CD14-positive monocyte (primary cell): ENCODE measurements at regions not wholly inside any gene's neighbourhood (a gene's known extent, or its start where the extent isn't known, plus 50 kb on each side); places are given as distances from the start of the nearest gene placed in this dataset.

Source experiments
- DNase-seq, 3 donors: peaks; one replicate each; pipeline ENCODE4 v3.0.0-alpha.2; 2011 to 2022
- H2AFZ ChIP-seq: 2 replicates; pipeline ENCODE4 v1.6.0; 2012; ENCODE audit warnings: mild to moderate bottlenecking, low read depth, low read length, inconsistent platforms; ENCODE audit not compliant: insufficient read depth, poor library complexity, severe bottlenecking
- H3K27ac ChIP-seq, 2 donors: 1 replicate in 1 of 2; 2 replicates in 1 of 2; pipeline ENCODE4 v1.5.1; 2012 to 2013; ENCODE audit warnings: low read length in 2 of 2, control low read depth in 1 of 2, inconsistent platforms in 1 of 2, low read depth in 1 of 2, mild to moderate bottlenecking in 1 of 2
- H3K27me3 ChIP-seq, 2 donors: one replicate each; pipeline versions ENCODE4 v1.6.0 to v1.6.1; 2011 to 2013; ENCODE audit warnings: low read length in 2 of 2; ENCODE audit not compliant: control insufficient read depth in 2 of 2, insufficient read depth in 2 of 2
- H3K36me3 ChIP-seq, 2 donors: replicated peaks in 1 of 2; 1 replicate in 1 of 2; 2 replicates in 1 of 2; pipeline versions ENCODE4 v1.5.1 to v1.6.1; 2012 to 2013; ENCODE audit warnings: low read length in 2 of 2, control low read depth in 1 of 2, inconsistent platforms in 1 of 2, mild to moderate bottlenecking in 1 of 2; ENCODE audit not compliant: insufficient read depth in 2 of 2, control insufficient read depth in 1 of 2
- H3K4me1 ChIP-seq, 2 donors: 1 replicate in 1 of 2; 2 replicates in 1 of 2; pipeline versions ENCODE4 v1.5.1 to v1.6.1; 2012 to 2013; ENCODE audit warnings: low read length in 2 of 2, control low read depth in 1 of 2, inconsistent platforms in 1 of 2, mild to moderate bottlenecking in 1 of 2, moderate library complexity in 1 of 2; ENCODE audit not compliant: insufficient read depth in 2 of 2, control insufficient read depth in 1 of 2
- H3K4me2 ChIP-seq: replicated peaks from 2 replicates; pipeline ENCODE3; 2012; ENCODE audit warnings: low read length, moderate library complexity, mild to moderate bottlenecking; ENCODE audit not compliant: poor library complexity, severe bottlenecking; ENCODE audit errors: extremely low read depth
- H3K4me3 ChIP-seq, 3 experiments: fragments of 200-600 bp in 1 of 3; sonication (generic) in 1 of 3; replicated peaks in 1 of 3; 1 replicate in 2 of 3; 2 replicates in 1 of 3; pipeline ENCODE4 v1.5.1; 2011 to 2013; ENCODE audit warnings: low read length in 3 of 3, mild to moderate bottlenecking in 3 of 3, control low read depth in 2 of 3, low read depth in 2 of 3, inconsistent platforms in 1 of 3, moderate library complexity in 1 of 3
- H3K79me2 ChIP-seq: 2 replicates; pipeline ENCODE4 v1.6.0; 2012; ENCODE audit warnings: mild to moderate bottlenecking, control low read depth, inconsistent platforms, low read length, moderate library complexity; ENCODE audit not compliant: insufficient read depth
- H3K9ac ChIP-seq: 2 replicates; pipeline ENCODE4 v1.6.0; 2017; ENCODE audit warnings: low read length, mild to moderate bottlenecking; ENCODE audit not compliant: insufficient read depth, poor library complexity, severe bottlenecking
- H3K9me3 ChIP-seq, 2 donors: replicated peaks in 1 of 2; 1 replicate in 1 of 2; 2 replicates in 1 of 2; pipeline versions ENCODE4 v1.5.1 to v1.6.1; 2012 to 2013; ENCODE audit warnings: low read length in 2 of 2, control low read depth in 1 of 2; ENCODE audit not compliant: control insufficient read depth in 1 of 2, insufficient read depth in 1 of 2
- H4K20me1 ChIP-seq: 2 replicates; pipeline ENCODE4 v1.6.0; 2012; ENCODE audit warnings: mild to moderate bottlenecking, low read length, control low read depth, moderate library complexity; ENCODE audit not compliant: insufficient read depth
- H3K27ac Mint-ChIP-seq, 7 donors: one replicate each; pipeline ENCODE4 v1.8.0; 2020; ENCODE audit warnings: mild to moderate bottlenecking in 7 of 7, mixed read lengths in 7 of 7, moderate library complexity in 6 of 7, inconsistent platforms in 2 of 7
- H3K27me3 Mint-ChIP-seq, 3 donors: one replicate each; pipeline ENCODE4 v1.8.0; 2021 to 2022; ENCODE audit warnings: low read depth in 3 of 3, mild to moderate bottlenecking in 3 of 3, mixed read lengths in 3 of 3, moderate library complexity in 3 of 3, inconsistent platforms in 1 of 3
- H3K36me3 Mint-ChIP-seq, 2 donors: one replicate each; pipeline ENCODE4 v1.8.0; 2020; ENCODE audit warnings: mixed read lengths in 2 of 2, inconsistent platforms in 1 of 2, mild to moderate bottlenecking in 1 of 2
- H3K4me1 Mint-ChIP-seq: one replicate; pipeline ENCODE4 v1.8.0; 2020; ENCODE audit warnings: mild to moderate bottlenecking, mixed read lengths
- H3K4me3 Mint-ChIP-seq, 2 donors: one replicate each; pipeline ENCODE4 v1.8.0; 2020; ENCODE audit warnings: mild to moderate bottlenecking in 2 of 2, mixed read lengths in 2 of 2, moderate library complexity in 1 of 2
- H3K9me3 Mint-ChIP-seq, 7 donors: one replicate each; pipeline ENCODE4 v1.8.0; 2020 to 2022; ENCODE audit warnings: mixed read lengths in 7 of 7, mild to moderate bottlenecking in 6 of 7, moderate library complexity in 6 of 7, inconsistent platforms in 2 of 7
- WGBS: methylation state at CpG from one replicate; pipeline ENCODE4 v1.1.5; 2013; ENCODE audit warnings: missing lambda C conversion rate; ENCODE audit not compliant: insufficient coverage; 5-methylcytosine and 5-hydroxymethylcytosine counted together
- intact Hi-C, 2 donors: fragments of 100-400 bp; cut with micrococcal nuclease; formaldehyde crosslinking; loops; one replicate each; pipeline versions ENCODE4 v1.15.0 to v1.15.1; 2023
- TF ChIP-seq, protein P1 (sequence below): fragments of 200-600 bp; IDR thresholded peaks from one replicate; pipeline ENCODE4 v1.8.0; 2022; ENCODE audit warnings: antibody characterized with exemption, mild to moderate bottlenecking

- no peaks in the 10 kb centered on the region for H3K9me3 ChIP-seq
- H3K4me1 ChIP-seq, result no peaks in the 10 kb centered on the region
- H3K4me1 Mint-ChIP-seq, result no peaks in the 10 kb centered on the region
- H3K9me3 Mint-ChIP-seq, result peaks cover 0 to 3% (median 0%) of the 10 kb centered on the region in 7 donors
- H3K27me3 Mint-ChIP-seq, result no peaks in the 10 kb centered on the region
- H4K20me1 ChIP-seq, result no peaks in the 10 kb centered on the region
- H3K36me3 ChIP-seq, result no peaks in the 10 kb centered on the region
- no peak overlapping the region for H3K4me3 ChIP-seq
- TF ChIP-seq, protein P1, sequence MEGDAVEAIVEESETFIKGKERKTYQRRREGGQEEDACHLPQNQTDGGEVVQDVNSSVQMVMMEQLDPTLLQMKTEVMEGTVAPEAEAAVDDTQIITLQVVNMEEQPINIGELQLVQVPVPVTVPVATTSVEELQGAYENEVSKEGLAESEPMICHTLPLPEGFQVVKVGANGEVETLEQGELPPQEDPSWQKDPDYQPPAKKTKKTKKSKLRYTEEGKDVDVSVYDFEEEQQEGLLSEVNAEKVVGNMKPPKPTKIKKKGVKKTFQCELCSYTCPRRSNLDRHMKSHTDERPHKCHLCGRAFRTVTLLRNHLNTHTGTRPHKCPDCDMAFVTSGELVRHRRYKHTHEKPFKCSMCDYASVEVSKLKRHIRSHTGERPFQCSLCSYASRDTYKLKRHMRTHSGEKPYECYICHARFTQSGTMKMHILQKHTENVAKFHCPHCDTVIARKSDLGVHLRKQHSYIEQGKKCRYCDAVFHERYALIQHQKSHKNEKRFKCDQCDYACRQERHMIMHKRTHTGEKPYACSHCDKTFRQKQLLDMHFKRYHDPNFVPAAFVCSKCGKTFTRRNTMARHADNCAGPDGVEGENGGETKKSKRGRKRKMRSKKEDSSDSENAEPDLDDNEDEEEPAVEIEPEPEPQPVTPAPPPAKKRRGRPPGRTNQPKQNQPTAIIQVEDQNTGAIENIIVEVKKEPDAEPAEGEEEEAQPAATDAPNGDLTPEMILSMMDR, result no peak
- H2AFZ ChIP-seq, result no peak overlapping the region
- no peak overlapping the region for H3K27ac Mint-ChIP-seq
- H3K27me3 ChIP-seq, result no peaks in the 10 kb centered on the region
- no peak overlapping the region for H3K4me2 ChIP-seq
- WGBS, result no CpG with 5 or more reads among the region's 2 CpGs
- intact Hi-C loops, result no loop called here
- no peak overlapping the region for H3K4me3 Mint-ChIP-seq
- H3K79me2 ChIP-seq, result no peaks in the 10 kb centered on the region
- no peak overlapping the region for H3K9ac ChIP-seq
- DNase-seq, result no peak
- no peak overlapping the region for H3K27ac ChIP-seq
- H3K36me3 Mint-ChIP-seq, result no peaks in the 10 kb centered on the region
Measured at GRCh38 chr9:13898957-13899356, 415.0 kb downstream of the NFIB start.

DNA sequence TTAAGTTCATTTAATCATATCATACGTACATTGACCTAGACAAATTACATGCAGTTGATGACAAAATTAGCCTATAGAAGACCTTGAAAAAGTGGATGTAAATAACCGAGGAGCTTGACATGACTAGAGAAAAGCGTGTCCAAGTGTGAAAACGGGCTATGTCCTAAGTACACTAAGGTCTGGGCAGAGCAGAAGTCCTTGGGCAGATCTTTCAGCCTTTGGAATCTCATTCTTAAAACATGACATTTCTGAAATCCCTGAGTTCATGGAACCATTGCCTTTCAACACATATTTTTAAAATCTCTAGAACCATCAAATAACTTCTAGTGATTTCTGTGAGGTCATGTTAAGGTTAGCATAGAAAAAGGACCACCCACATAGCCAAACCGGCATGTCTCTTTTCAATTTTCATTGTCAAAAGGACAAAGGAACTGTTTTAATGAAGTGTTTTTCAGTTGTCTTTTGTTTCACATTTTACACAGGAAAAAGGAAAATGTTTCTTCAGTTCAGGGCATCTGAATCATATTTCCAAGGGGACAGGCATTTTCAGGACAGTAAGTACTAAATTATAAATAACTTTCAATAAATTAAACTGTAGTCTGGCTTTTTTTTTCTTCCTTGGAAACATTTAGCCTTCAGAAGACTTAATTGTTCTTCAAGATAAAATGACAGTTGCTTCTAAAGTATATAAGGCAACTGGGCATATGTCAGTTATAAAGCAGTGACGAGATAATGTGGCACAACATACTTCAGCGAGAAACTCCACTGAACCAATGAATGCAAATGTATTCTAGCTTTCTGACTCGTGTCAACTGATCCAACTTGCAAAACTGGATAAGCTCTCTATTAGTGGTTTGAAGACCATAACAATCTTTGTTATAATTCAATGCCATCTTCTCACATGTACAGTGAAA, 416.8 kb downstream of the NFIB start:
- WGBS, result 87% methylated on average over 4 of the region's 8 CpGs
- intact Hi-C loops, result no loop called here
- Histone ChIP-seq H4K20me1 (no peaks in the 10 kb centered on the region), H3K4me1 (no peaks in the 10 kb centered on the region), H2AFZ (no peak overlapping the region), H3K9ac (no peak overlapping the region), H3K79me2 (no peaks in the 10 kb centered on the region), H3K4me2 (no peak overlapping the region), H3K27me3 (no peaks in the 10 kb centered on the region), H3K27ac (no peak overlapping the region), H3K4me3 (no peak overlapping the region), H3K36me3 (no peaks in the 10 kb centered on the region), H3K9me3 (no peaks in the 10 kb centered on the region)
- H3K27ac Mint-ChIP-seq, result no peak overlapping the region
- H3K9me3 Mint-ChIP-seq, result peaks cover 0 to 2% (median under 1%) of the 10 kb centered on the region in 7 donors
- no peaks in the 10 kb centered on the region for H3K36me3 Mint-ChIP-seq
- no peaks in the 10 kb centered on the region for H3K4me1 Mint-ChIP-seq
- H3K27me3 Mint-ChIP-seq, result no peaks in the 10 kb centered on the region
- DNase-seq, result no peak
- TF ChIP-seq, protein P1, result no peak
- no peak overlapping the region for H3K4me3 Mint-ChIP-seq
